MM.1S (cell line): ENCODE measurements at regions not wholly inside any gene's neighbourhood (a gene's known extent, or its start where the extent isn't known, plus 50 kb on each side); places are given as distances from the start of the nearest gene placed in this dataset.

Source experiments
- EZH2 ChIP-seq: fragments of 300-600 bp; sonication (generic); optimal IDR thresholded peaks from 2 replicates; pipeline ENCODE3; 2017; ENCODE audit warnings: low read depth, mild to moderate bottlenecking, antibody characterized with exemption, low read length, mixed read lengths
- EZH2phosphoT487 ChIP-seq: fragments of 300-600 bp; sonication (generic); IDR thresholded peaks from 2 replicates; pipeline ENCODE4 v1.6.1; 2018; ENCODE audit warnings: antibody characterized with exemption, low read length
- TF ChIP-seq, protein P1 (sequence below): fragments of 300-600 bp; sonication (generic); IDR thresholded peaks from 2 replicates; pipeline ENCODE4 v1.5.1; 2016; ENCODE audit warnings: antibody characterized with exemption, low read length, mixed read lengths

DNA sequence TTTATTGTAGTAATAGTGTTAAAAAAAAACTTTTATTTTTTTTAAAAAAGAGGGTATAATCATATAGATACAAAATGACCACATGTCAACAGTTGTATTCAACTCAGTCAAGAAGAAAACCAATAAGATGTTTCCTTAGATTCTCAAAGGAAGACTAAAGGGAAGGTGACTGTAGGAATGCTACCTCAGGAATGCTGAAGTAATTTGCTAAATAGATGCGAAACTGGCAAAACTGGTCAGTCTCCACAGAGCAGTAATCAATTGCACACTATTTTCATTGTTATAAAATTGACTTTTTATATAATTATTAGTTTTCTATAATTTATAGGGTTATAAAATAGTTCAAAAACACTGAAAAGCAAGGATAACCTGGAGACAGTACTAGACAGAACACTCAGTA lies 204.8 kb downstream of the GABRG2 start:
- TF ChIP-seq, protein P1, sequence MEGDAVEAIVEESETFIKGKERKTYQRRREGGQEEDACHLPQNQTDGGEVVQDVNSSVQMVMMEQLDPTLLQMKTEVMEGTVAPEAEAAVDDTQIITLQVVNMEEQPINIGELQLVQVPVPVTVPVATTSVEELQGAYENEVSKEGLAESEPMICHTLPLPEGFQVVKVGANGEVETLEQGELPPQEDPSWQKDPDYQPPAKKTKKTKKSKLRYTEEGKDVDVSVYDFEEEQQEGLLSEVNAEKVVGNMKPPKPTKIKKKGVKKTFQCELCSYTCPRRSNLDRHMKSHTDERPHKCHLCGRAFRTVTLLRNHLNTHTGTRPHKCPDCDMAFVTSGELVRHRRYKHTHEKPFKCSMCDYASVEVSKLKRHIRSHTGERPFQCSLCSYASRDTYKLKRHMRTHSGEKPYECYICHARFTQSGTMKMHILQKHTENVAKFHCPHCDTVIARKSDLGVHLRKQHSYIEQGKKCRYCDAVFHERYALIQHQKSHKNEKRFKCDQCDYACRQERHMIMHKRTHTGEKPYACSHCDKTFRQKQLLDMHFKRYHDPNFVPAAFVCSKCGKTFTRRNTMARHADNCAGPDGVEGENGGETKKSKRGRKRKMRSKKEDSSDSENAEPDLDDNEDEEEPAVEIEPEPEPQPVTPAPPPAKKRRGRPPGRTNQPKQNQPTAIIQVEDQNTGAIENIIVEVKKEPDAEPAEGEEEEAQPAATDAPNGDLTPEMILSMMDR = no peak
- TF ChIP-seq EZH2phosphoT487 = no peak
- no peak for TF ChIP-seq EZH2
